PC-3 (cell line): ENCODE measurements at regions not wholly inside any gene's neighbourhood (a gene's known extent, or its start where the extent isn't known, plus 50 kb on each side); places are given as distances from the start of the nearest gene placed in this dataset.

Experiments
- ATAC-seq: fragments of 200-7000 bp; cut with Tn5 transposase; 2 replicates; pipeline ENCODE4 v1.9.1; 2020; ENCODE audit warnings: mild to moderate bottlenecking, moderate library complexity
- BruUV-seq: library from RNA; stranded (reverse); fragments of 400-500 nt; replicated peaks from 2 replicates; lab custom pipeline; 2021; lab: Mats Ljungman, UMichigan
- CTCF ChIA-PET: fragments of 300-600 bp; sonication (Branson Sonifier 250); formaldehyde crosslinking; loops from one replicate; lab custom pipeline; 2022; ENCODE audit warnings: antibody characterized with exemption; lab: Charles Lee
- POLR2A ChIA-PET: fragments of 300-600 bp; sonication (Branson Sonifier 250); formaldehyde crosslinking; loops from one replicate; lab custom pipeline; 2022; ENCODE audit warnings: antibody characterized with exemption; ENCODE audit not compliant: unreplicated experiment; lab: Charles Lee
- DNase-seq: peaks from one replicate; pipeline ENCODE4 v3.0.0-alpha.2; 2015
- H2AFZ ChIP-seq: fragments of 300-600 bp; sonication (generic); 2 replicates; pipeline ENCODE4 v1.6.0; 2016; ENCODE audit warnings: antibody characterized with exemption, low read length
- H3F3A ChIP-seq: fragments of 300-600 bp; sonication (generic); one replicate; pipeline ENCODE4 v1.6.0; 2017; ENCODE audit warnings: antibody characterized with exemption, low read length, control low read depth, mild to moderate bottlenecking; ENCODE audit not compliant: unreplicated experiment
- H3K27ac ChIP-seq: fragments of 300-600 bp; sonication (generic); 2 replicates; pipeline ENCODE4 v1.5.1; 2016; ENCODE audit warnings: mild to moderate bottlenecking, low read length
- H3K27me3 ChIP-seq: fragments of 300-600 bp; sonication (generic); 2 replicates; pipeline ENCODE4 v1.6.1; 2016; ENCODE audit warnings: low read length, mixed read lengths
- H3K36me3 ChIP-seq: fragments of 300-600 bp; sonication (generic); 2 replicates; pipeline ENCODE4 v1.6.1; 2016; ENCODE audit warnings: low read depth, mixed run types, low read length, mixed read lengths
- H3K4me1 ChIP-seq: fragments of 300-600 bp; sonication (generic); 2 replicates; pipeline ENCODE4 v1.5.1; 2016; ENCODE audit warnings: low read length; ENCODE audit not compliant: insufficient read depth
- H3K4me2 ChIP-seq: fragments of 300-600 bp; sonication (generic); 2 replicates; pipeline ENCODE4 v1.6.0; 2016; ENCODE audit warnings: low read length
- H3K4me3 ChIP-seq: fragments of 300-600 bp; sonication (generic); 2 replicates; pipeline ENCODE4 v1.5.1; 2016; ENCODE audit warnings: mild to moderate bottlenecking, low read length, mixed read lengths
- H3K79me2 ChIP-seq: fragments of 300-600 bp; sonication (generic); 2 replicates; pipeline ENCODE4 v1.6.1; 2017; ENCODE audit warnings: low read length, mixed read lengths
- H3K9ac ChIP-seq: fragments of 300-600 bp; sonication (generic); 2 replicates; pipeline ENCODE4 v1.6.0; 2016; ENCODE audit warnings: mild to moderate bottlenecking, low read length
- H3K9me2 ChIP-seq: fragments of 300-600 bp; sonication (generic); replicated peaks from 2 replicates; pipeline ENCODE4 v1.6.1; 2016; ENCODE audit warnings: mixed run types, low read length, mixed read lengths
- H3K9me3 ChIP-seq: fragments of 300-600 bp; sonication (generic); 2 replicates; pipeline ENCODE4 v1.6.1; 2016; ENCODE audit warnings: low read length, mixed read lengths
- H4K20me1 ChIP-seq: fragments of 300-600 bp; sonication (generic); 2 replicates; pipeline ENCODE4 v1.6.1; 2016; ENCODE audit warnings: low read length, mixed read lengths
- EZH2 ChIP-seq: fragments of 300-600 bp; sonication (generic); IDR thresholded peaks from one replicate; pipeline ENCODE4 v1.6.1; 2017; ENCODE audit warnings: antibody characterized with exemption, mild to moderate bottlenecking, low read length; ENCODE audit not compliant: unreplicated experiment
- EZH2phosphoT487 ChIP-seq: fragments of 300-600 bp; sonication (generic); IDR thresholded peaks from 2 replicates; pipeline ENCODE4 v1.6.1; 2018; ENCODE audit warnings: mild to moderate bottlenecking, antibody characterized with exemption, low read length, borderline replicate concordance
- intact Hi-C: fragments of 100-400 bp; cut with micrococcal nuclease; formaldehyde crosslinking; loops from 2 replicates; pipeline ENCODE4 v1.9.0; 2023
- TF ChIP-seq, protein P1 (sequence below): fragments of 300-600 bp; sonication (generic); conservative IDR thresholded peaks from 2 replicates; pipeline ENCODE4 v1.5.1; 2017; ENCODE audit warnings: antibody characterized with exemption, low read depth, mild to moderate bottlenecking, low read length

DNA sequence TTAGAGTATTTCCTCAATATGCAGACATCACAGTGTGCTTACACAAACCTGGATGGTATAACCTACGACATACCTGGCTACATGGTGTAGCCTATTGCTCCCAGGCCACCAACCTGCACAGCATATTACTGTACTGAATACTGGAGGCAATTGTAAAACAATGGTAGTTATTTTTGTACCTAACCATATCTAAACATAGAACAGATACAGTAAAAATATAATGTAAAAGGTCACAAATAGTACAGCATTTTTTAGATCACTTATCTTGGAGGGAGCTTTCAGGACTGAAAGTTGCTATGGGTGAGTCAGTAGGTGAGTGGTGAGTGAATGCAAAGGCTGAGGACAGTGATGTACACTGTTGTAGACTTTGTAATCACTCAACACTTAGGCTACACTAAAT, 492.3 kb downstream of the MRPL39 start:
- H4K20me1 ChIP-seq: no peaks in the 10 kb centered on the region
- H3K9me3 ChIP-seq: no peaks in the 10 kb centered on the region
- ChIA-PET CTCF (no interaction called here), POLR2A (no interaction called here)
- H3K79me2 ChIP-seq: no peaks in the 10 kb centered on the region
- H3K36me3 ChIP-seq: no peaks in the 10 kb centered on the region
- ATAC-seq (peak; percentile 59), DNase-seq (no peak)
- no peaks in the 10 kb centered on the region for H3K9me2 ChIP-seq
- no peak overlapping the region for H3K4me3 ChIP-seq
- no peak overlapping the region for H2AFZ ChIP-seq
- H3F3A ChIP-seq: no peaks in the 10 kb centered on the region
- no peaks in the 10 kb centered on the region for H3K4me1 ChIP-seq
- intact Hi-C loops: no loop called here
- no peak overlapping the region for H3K9ac ChIP-seq
- TF ChIP-seq, protein P1, sequence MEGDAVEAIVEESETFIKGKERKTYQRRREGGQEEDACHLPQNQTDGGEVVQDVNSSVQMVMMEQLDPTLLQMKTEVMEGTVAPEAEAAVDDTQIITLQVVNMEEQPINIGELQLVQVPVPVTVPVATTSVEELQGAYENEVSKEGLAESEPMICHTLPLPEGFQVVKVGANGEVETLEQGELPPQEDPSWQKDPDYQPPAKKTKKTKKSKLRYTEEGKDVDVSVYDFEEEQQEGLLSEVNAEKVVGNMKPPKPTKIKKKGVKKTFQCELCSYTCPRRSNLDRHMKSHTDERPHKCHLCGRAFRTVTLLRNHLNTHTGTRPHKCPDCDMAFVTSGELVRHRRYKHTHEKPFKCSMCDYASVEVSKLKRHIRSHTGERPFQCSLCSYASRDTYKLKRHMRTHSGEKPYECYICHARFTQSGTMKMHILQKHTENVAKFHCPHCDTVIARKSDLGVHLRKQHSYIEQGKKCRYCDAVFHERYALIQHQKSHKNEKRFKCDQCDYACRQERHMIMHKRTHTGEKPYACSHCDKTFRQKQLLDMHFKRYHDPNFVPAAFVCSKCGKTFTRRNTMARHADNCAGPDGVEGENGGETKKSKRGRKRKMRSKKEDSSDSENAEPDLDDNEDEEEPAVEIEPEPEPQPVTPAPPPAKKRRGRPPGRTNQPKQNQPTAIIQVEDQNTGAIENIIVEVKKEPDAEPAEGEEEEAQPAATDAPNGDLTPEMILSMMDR: no peak
- TF ChIP-seq EZH2 (no peak), EZH2phosphoT487 (no peak)
- no peak overlapping the region for H3K27ac ChIP-seq
- no TSS peak for BruUV-seq
- no peaks in the 10 kb centered on the region for H3K27me3 ChIP-seq
- no peak overlapping the region for H3K4me2 ChIP-seq

DNA sequence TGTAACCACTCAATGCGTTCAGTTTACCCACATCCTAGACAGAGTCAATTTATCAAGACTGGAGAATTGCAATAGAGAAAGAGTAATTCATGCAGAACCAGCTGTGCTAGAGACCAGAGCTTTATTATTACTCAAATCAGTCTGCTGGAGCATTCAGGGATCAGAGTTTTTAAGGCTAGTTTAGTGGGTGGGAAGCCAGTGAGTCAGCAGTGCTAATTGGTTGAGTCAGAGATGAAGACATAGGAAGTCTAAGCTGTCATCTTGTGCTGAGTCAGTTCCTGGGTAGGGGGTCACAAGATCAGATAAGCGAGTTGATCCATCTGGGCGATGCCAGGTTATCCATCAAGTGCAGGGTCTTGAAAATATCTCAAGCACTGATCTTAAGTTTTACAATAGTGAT, 499.6 kb downstream of the MRPL39 start:
- DNase-seq (peak; percentile 73), ATAC-seq (peak; percentile 74)
- Histone ChIP-seq H3K27me3 (no peaks in the 10 kb centered on the region), H2AFZ (no peak overlapping the region), H3K4me3 (no peak overlapping the region), H3K79me2 (no peaks in the 10 kb centered on the region), H3K9ac (no peak overlapping the region), H3F3A (no peaks in the 10 kb centered on the region), H3K36me3 (no peaks in the 10 kb centered on the region), H4K20me1 (no peaks in the 10 kb centered on the region), H3K9me3 (0 out of 2 replicates have a peak, but pooled peaks cover 3% of the 10 kb centered on the region), H3K9me2 (no peaks in the 10 kb centered on the region), H3K4me2 (no peak overlapping the region), H3K4me1 (peaks cover 7% of the 10 kb centered on the region; the same call in 1 of the 2 replicates), H3K27ac (peak overlapping the region; percentile 53)
- ChIA-PET POLR2A (no interaction called here), CTCF (no interaction called here)
- intact Hi-C loops: no loop called here
- TF ChIP-seq, protein P1: no peak
- TF ChIP-seq EZH2phosphoT487 (no peak), EZH2 (no peak)
- no TSS peak for BruUV-seq

DNA sequence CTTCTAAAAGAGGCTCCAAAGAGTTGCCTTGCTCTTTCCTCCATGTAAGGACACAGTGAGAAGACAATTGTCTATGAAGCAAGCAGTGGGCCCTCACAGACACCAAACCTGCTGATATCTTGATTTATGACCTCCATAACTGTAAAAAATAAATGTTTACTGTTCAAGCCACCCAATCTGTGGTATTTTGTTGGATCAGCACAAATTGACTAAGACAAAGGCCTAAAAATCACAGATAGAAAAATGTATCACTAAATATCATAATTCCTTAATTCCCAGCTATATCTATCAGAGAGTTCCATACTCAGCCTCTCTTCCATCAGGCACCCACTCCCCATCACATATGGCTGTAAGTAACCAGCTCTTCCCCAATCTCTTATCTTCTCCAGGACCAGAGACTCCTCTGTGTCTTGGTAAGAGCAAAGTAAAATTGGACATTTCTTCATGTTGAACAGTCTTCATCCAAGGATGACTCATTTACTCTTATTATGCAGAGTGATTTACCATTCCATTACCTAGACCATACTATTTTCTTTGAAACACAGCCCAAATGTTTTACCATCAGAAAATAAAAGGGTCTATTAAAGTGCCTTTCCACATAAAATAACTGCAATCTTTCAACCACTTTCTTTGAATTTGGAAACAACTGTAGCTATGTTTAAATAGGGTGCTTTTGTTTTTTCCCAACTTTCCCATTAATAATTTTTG, 503.6 kb downstream of the MRPL39 start:
- ChIA-PET POLR2A (no interaction called here), CTCF (no interaction called here)
- Histone ChIP-seq H3K4me2 (no peak overlapping the region), H3K4me3 (no peak overlapping the region), H3F3A (no peaks in the 10 kb centered on the region), H3K9me2 (no peaks in the 10 kb centered on the region), H3K9me3 (0 out of 2 replicates have a peak, but pooled peaks cover 3% of the 10 kb centered on the region), H2AFZ (no peak overlapping the region), H4K20me1 (no peaks in the 10 kb centered on the region), H3K36me3 (no peaks in the 10 kb centered on the region), H3K79me2 (no peaks in the 10 kb centered on the region), H3K4me1 (peaks cover 7% of the 10 kb centered on the region; the same call in 1 of the 2 replicates), H3K27ac (peak overlapping the region; percentile 38), H3K27me3 (no peaks in the 10 kb centered on the region), H3K9ac (peak overlapping the region; percentile 8; the same call in 1 of the 2 replicates)
- BruUV-seq: no TSS peak
- TF ChIP-seq EZH2: no peak
- TF ChIP-seq, protein P1: no peak
- TF ChIP-seq EZH2phosphoT487: no peak
- peak; percentile 31; the same call in 1 of the 2 replicates for ATAC-seq
- intact Hi-C loops: no loop called here
- no peak for DNase-seq
